ENCODE measurements at regions not wholly inside any gene's neighbourhood (a gene's known extent, or its start where the extent isn't known, plus 50 kb on each side); places are given as distances from the start of the nearest gene placed in this dataset.

DNA sequence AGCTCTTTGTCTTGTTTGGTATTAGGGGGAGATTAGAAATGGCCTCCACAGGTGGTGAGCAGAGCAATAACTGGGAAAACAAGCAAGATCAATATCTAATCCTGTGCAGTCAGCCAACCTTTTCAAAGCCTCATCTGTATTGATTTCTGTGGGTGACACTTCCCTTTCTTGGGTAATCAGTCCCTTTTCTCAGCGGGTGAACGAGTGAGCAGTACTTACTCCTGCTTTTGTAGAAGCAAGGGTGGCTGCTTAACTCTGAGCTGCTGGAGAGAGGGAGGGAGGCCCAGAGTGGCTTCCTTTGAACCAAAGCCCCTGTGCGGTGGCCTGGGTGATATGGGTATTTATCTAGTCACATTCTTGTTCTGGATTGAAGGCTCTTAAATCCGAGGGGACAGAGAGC is 254.8 kb upstream of the CHD6 start:
- H3K36me3 ChIP-seq (ENCODE audit: insufficient read depth, low read length) = no peaks in the 10 kb centered on the region
- H3K27me3 ChIP-seq (ENCODE audit: insufficient read depth, low read length, poor library complexity, severe bottlenecking) = no peaks in the 10 kb centered on the region
- CTCF ChIA-PET = no interaction called here
- H3K4me1 ChIP-seq (ENCODE audit: insufficient read depth, low read length) = no peaks in the 10 kb centered on the region
- H3K9me3 ChIP-seq (ENCODE audit: low read length) = no peaks in the 10 kb centered on the region
- H3K27ac Mint-ChIP-seq = no peak overlapping the region
- H3K4me3 Mint-ChIP-seq = no peak overlapping the region
- H3K36me3 Mint-ChIP-seq = no peaks in the 10 kb centered on the region
- no peak overlapping the region for H3K27ac ChIP-seq (ENCODE audit: low read depth, low read length)
- H3K4me1 Mint-ChIP-seq = no peaks in the 10 kb centered on the region
- POLR2A ChIA-PET = no interaction called here
- no peak overlapping the region for H3K4me3 ChIP-seq (ENCODE audit: low read length)
- DNase-seq = no peak
- H3K9me3 Mint-ChIP-seq = peaks cover 0 to 13% (median 4%) of the 10 kb centered on the region in 5 donors
- H3K27me3 Mint-ChIP-seq = peaks cover 0 to 3% of the 10 kb centered on the region in 2 donors

DNA sequence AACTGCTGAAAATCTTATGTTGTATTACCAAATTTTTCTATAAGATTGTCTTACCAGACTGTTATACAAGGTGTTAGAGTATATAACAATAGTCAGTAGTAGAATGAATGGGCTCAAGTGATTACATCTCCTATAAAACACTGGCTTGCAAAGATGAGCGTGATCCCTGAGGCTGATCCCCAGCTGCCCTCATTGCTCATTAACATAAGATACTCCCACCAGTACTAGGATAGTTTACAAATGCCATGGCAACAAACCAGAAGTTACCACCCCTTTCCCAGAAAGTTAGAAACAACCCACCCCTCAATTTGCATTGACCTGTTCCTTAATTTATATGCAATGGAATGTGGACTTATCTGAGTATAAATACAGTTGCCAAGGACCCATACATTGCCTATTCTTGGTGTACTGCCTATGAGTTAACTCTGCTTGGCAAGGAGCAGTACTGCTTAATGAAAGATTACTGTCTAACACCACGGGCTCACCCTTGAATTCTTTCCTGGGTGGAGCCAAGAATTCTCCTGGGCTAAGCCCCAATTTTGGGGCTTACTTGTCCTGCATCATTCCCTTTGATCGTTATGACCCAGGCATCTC is 252.8 kb upstream of the CHD6 start:
- no peaks in the 10 kb centered on the region for H3K27me3 ChIP-seq (ENCODE audit: insufficient read depth, low read length, poor library complexity, severe bottlenecking)
- no peak overlapping the region for H3K4me3 ChIP-seq (ENCODE audit: low read length)
- Mint-ChIP-seq H3K27me3 (peaks cover 0 to 3% of the 10 kb centered on the region in 2 donors), H3K36me3 (no peaks in the 10 kb centered on the region), H3K27ac (no peak overlapping the region), H3K4me3 (no peak overlapping the region), H3K4me1 (no peaks in the 10 kb centered on the region), H3K9me3 (peaks cover 0 to 13% (median 4%) of the 10 kb centered on the region in 5 donors)
- H3K4me1 ChIP-seq (ENCODE audit: insufficient read depth, low read length) = no peaks in the 10 kb centered on the region
- H3K9me3 ChIP-seq (ENCODE audit: low read length) = no peaks in the 10 kb centered on the region
- H3K36me3 ChIP-seq (ENCODE audit: insufficient read depth, low read length) = no peaks in the 10 kb centered on the region
- CTCF ChIA-PET = no interaction called here
- H3K27ac ChIP-seq (ENCODE audit: low read depth, low read length) = no peak overlapping the region
- POLR2A ChIA-PET = no interaction called here
- DNase-seq = no peak

DNA sequence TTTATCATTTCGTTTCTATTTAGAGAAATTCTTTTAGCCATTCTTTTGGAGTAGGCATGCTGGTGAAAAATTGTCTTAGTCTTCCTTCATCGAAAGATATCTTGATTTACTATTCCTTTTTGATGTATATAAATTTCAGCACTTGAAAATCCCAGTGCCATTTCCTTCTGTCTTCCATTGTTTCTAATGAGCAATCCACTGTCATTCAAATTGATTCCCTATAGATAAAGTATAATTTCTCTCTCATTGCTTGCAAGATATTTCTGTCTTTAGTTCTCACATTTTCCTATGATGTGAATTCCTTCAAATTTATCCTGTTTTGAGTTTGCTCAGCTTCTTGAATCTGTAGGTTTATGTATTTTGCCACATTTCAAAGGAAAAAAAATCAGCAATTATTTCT is 251.1 kb upstream of the CHD6 start:
- Mint-ChIP-seq H3K36me3 (no peaks in the 10 kb centered on the region), H3K4me1 (no peaks in the 10 kb centered on the region), H3K4me3 (no peak overlapping the region), H3K9me3 (peaks cover 0 to 13% (median 6%) of the 10 kb centered on the region in 5 donors), H3K27me3 (peaks cover 0 to 3% of the 10 kb centered on the region in 2 donors), H3K27ac (no peak overlapping the region)
- no peak overlapping the region for H3K4me3 ChIP-seq (ENCODE audit: low read length)
- H3K9me3 ChIP-seq (ENCODE audit: low read length) = no peaks in the 10 kb centered on the region
- CTCF ChIA-PET = no interaction called here
- H3K27ac ChIP-seq (ENCODE audit: low read depth, low read length) = no peak overlapping the region
- no peaks in the 10 kb centered on the region for H3K4me1 ChIP-seq (ENCODE audit: insufficient read depth, low read length)
- H3K27me3 ChIP-seq (ENCODE audit: insufficient read depth, low read length, poor library complexity, severe bottlenecking) = no peaks in the 10 kb centered on the region
- H3K36me3 ChIP-seq (ENCODE audit: insufficient read depth, low read length) = no peaks in the 10 kb centered on the region
- POLR2A ChIA-PET = no interaction called here
- DNase-seq = no peak

DNA sequence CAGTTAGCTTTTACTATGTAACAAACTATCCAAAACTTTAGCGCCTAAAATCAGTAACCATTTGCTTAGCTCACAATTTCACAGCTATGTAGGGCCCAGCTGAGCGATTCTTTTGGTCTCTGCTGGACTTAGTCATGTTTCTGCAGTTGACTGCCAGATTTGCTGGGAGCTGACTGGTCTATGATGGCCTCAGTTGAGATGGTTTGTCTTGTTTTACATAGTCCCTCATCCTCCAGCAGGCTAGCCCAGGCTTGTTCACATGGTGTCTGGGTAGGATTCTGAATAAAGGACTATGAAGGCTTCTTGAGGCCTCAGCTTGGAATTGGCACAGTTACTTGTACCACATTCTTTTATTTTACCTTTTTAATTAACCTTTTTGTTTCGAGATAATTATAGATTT is 247.8 kb upstream of the CHD6 start:
- Histone ChIP-seq H3K27me3 (ENCODE audit: insufficient read depth, low read length, poor library complexity, severe bottlenecking) (no peaks in the 10 kb centered on the region), H3K27ac (ENCODE audit: low read depth, low read length) (no peak overlapping the region), H3K36me3 (ENCODE audit: insufficient read depth, low read length) (no peaks in the 10 kb centered on the region), H3K9me3 (ENCODE audit: low read length) (no peaks in the 10 kb centered on the region), H3K4me1 (ENCODE audit: insufficient read depth, low read length) (no peaks in the 10 kb centered on the region), H3K4me3 (ENCODE audit: low read length) (no peak overlapping the region)
- Mint-ChIP-seq H3K4me3 (no peak overlapping the region), H3K9me3 (peaks cover 0 to 11% (median 3%) of the 10 kb centered on the region in 5 donors), H3K4me1 (no peaks in the 10 kb centered on the region), H3K27ac (no peak overlapping the region), H3K36me3 (no peaks in the 10 kb centered on the region), H3K27me3 (peaks cover 0 to 3% of the 10 kb centered on the region in 2 donors)
- POLR2A ChIA-PET = no interaction called here
- CTCF ChIA-PET = no interaction called here
- DNase-seq = no peak

DNA sequence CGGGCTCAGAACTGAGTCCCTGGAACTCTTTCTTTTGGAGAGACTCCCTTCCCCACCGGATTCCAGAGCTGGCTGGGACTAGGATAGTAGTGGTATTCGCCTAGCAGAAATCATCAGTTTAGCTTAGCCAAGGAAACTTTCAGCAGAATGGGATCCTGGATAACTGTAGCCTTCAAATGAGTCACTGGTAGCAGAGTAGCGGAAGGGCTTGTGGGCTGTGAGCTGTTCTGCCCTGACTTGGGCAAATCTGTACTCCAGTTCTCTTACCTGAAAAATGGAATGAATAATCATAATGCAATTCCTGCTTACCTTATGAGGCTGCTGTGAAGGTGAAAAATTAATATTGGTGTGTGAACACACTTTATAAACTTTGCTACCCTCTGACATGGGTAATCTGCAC is 244.3 kb upstream of the CHD6 start:
- no peak overlapping the region for H3K27ac ChIP-seq (ENCODE audit: low read depth, low read length)
- H3K36me3 ChIP-seq (ENCODE audit: insufficient read depth, low read length) = no peaks in the 10 kb centered on the region
- no peaks in the 10 kb centered on the region for H3K27me3 ChIP-seq (ENCODE audit: insufficient read depth, low read length, poor library complexity, severe bottlenecking)
- DNase-seq = no peak
- H3K4me1 ChIP-seq (ENCODE audit: insufficient read depth, low read length) = no peaks in the 10 kb centered on the region
- Mint-ChIP-seq H3K27ac (no peak overlapping the region), H3K36me3 (no peaks in the 10 kb centered on the region), H3K27me3 (peaks cover 0 to 3% of the 10 kb centered on the region in 2 donors), H3K4me3 (no peak overlapping the region), H3K9me3 (peaks cover 0 to 9% (median 0%) of the 10 kb centered on the region in 5 donors), H3K4me1 (no peaks in the 10 kb centered on the region)
- H3K9me3 ChIP-seq (ENCODE audit: low read length) = no peaks in the 10 kb centered on the region
- POLR2A ChIA-PET = no interaction called here
- no peak overlapping the region for H3K4me3 ChIP-seq (ENCODE audit: low read length)
- CTCF ChIA-PET = no interaction called here

DNA sequence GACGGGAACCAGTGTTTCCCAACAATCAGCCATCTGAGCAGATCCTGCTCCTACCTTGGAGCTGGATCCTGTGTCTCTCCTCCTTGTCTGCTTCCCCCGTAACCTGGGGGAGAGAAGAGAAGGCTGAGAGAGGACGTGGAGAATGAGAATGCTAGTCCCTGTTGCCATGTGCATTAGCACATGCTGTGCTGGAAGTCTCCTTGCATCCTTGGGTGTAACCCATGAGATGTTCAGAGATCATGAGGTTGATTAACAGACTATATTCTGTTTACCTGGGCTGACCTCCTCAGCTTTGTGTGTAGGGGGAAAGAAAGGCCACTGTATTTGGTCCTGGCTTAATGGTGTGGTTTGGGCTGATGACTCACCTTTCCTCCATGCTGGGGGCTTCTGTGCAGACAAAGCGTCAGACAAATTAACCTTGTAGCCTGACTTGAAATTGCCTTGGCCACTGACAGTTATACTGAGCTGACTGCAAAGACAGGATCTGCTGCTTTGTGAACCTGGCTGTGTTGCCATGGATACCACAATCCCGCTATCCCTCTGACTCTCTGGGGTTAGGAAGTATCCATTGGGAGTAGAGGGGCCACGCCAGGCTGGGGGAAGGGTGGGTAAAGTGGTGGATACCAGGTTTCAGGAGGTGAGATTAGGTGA is 243.7 kb upstream of the CHD6 start:
- Mint-ChIP-seq H3K9me3 (peaks cover 0 to 9% (median 2%) of the 10 kb centered on the region in 5 donors), H3K27ac (no peak overlapping the region), H3K27me3 (peaks cover 0 to 3% of the 10 kb centered on the region in 2 donors), H3K4me1 (no peaks in the 10 kb centered on the region), H3K4me3 (no peak overlapping the region), H3K36me3 (no peaks in the 10 kb centered on the region)
- ChIA-PET POLR2A (no interaction called here), CTCF (no interaction called here)
- DNase-seq = no peak
- Histone ChIP-seq H3K4me1 (ENCODE audit: insufficient read depth, low read length) (no peaks in the 10 kb centered on the region), H3K27me3 (ENCODE audit: insufficient read depth, low read length, poor library complexity, severe bottlenecking) (no peaks in the 10 kb centered on the region), H3K9me3 (ENCODE audit: low read length) (no peaks in the 10 kb centered on the region), H3K27ac (ENCODE audit: low read depth, low read length) (no peak overlapping the region), H3K36me3 (ENCODE audit: insufficient read depth, low read length) (no peaks in the 10 kb centered on the region), H3K4me3 (ENCODE audit: low read length) (no peak overlapping the region)

DNA sequence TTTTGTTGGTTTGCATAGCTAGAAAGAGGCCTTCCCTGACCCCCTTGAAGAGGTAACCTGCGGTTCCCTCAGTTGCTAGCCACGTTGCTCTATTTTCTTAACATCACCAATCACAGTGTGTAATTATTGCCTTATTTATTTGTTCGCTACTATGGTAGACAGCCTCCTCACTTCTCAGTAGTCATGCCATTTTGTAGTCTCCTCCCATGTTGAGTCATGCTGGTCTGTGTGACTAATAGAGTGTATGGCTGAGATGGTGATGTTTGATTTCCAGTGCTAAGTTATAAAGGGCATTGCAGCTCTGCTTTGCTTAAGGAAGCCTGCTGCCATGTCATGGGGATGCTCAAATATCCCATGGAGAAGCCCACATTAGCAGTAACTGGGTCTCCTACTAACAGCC is 236.6 kb upstream of the CHD6 start:
- no peak for DNase-seq
- CTCF ChIA-PET = no interaction called here
- Mint-ChIP-seq H3K4me3 (no peak overlapping the region), H3K36me3 (no peaks in the 10 kb centered on the region), H3K27ac (no peak overlapping the region), H3K9me3 (peaks cover 1 to 5% (median 2%) of the 10 kb centered on the region in 5 donors), H3K27me3 (peaks cover 7 to 9% of the 10 kb centered on the region in 2 donors), H3K4me1 (no peaks in the 10 kb centered on the region)
- no peaks in the 10 kb centered on the region for H3K27me3 ChIP-seq (ENCODE audit: insufficient read depth, low read length, poor library complexity, severe bottlenecking)
- POLR2A ChIA-PET = no interaction called here
- no peaks in the 10 kb centered on the region for H3K9me3 ChIP-seq (ENCODE audit: low read length)
- no peak overlapping the region for H3K4me3 ChIP-seq (ENCODE audit: low read length)
- no peak overlapping the region for H3K27ac ChIP-seq (ENCODE audit: low read depth, low read length)
- H3K36me3 ChIP-seq (ENCODE audit: insufficient read depth, low read length) = no peaks in the 10 kb centered on the region
- H3K4me1 ChIP-seq (ENCODE audit: insufficient read depth, low read length) = no peaks in the 10 kb centered on the region

DNA sequence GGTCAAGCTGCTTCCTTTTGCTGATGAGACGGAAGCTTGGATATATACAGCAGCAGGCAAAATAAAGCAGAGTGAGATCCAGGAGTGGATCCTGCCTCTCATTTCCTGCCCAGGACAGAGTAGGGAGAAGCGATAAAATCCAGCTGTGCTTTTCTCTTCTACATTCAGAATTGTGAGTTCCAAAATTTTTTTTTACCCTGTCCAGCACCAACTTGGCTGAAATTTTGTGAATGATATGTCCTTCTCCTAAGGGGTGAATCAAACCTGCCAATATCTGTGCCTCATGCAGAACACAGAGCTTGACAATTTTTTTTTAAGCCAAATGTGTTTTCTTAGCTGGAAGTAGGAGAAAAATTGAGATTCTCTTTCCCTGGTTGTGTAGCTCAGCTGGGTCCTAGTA is 235.6 kb upstream of the CHD6 start:
- POLR2A ChIA-PET = no interaction called here
- Mint-ChIP-seq H3K36me3 (no peaks in the 10 kb centered on the region), H3K27ac (no peak overlapping the region), H3K4me1 (no peaks in the 10 kb centered on the region), H3K27me3 (peaks cover 7 to 9% of the 10 kb centered on the region in 2 donors), H3K4me3 (no peak overlapping the region), H3K9me3 (peaks cover 1 to 5% (median 2%) of the 10 kb centered on the region in 5 donors)
- Histone ChIP-seq H3K27ac (ENCODE audit: low read depth, low read length) (no peak overlapping the region), H3K4me3 (ENCODE audit: low read length) (no peak overlapping the region), H3K4me1 (ENCODE audit: insufficient read depth, low read length) (no peaks in the 10 kb centered on the region), H3K36me3 (ENCODE audit: insufficient read depth, low read length) (no peaks in the 10 kb centered on the region), H3K27me3 (ENCODE audit: insufficient read depth, low read length, poor library complexity, severe bottlenecking) (no peaks in the 10 kb centered on the region), H3K9me3 (ENCODE audit: low read length) (no peaks in the 10 kb centered on the region)
- no peak for DNase-seq
- CTCF ChIA-PET = no interaction called here

Data from CD8-positive, alpha-beta memory T cell (primary cell).